HCT116 (cell line): ENCODE measurements at regions not wholly inside any gene's neighbourhood (a gene's known extent, or its start where the extent isn't known, plus 50 kb on each side); places are given as distances from the start of the nearest gene placed in this dataset.

Experiments used
- ATAC-seq: fragments of 200-7000 bp; cut with Tn5 transposase; 2 replicates; pipeline ENCODE4 v1.9.1; 2020; ENCODE audit warnings: mild to moderate bottlenecking, moderate library complexity
- BruUV-seq: library from RNA; stranded (reverse); fragments of 400-500 nt; replicated peaks from 2 replicates; lab custom pipeline; 2021; lab: Mats Ljungman, UMichigan
- CTCF ChIA-PET: fragments of 300-600 bp; sonication (Branson Sonifier 250); formaldehyde crosslinking; loops from one replicate; lab custom pipeline; 2021; ENCODE audit warnings: antibody characterized with exemption; lab: Charles Lee
- POLR2A ChIA-PET: fragments of 300-600, 350-600 bp; sonication (Branson Sonifier 250); formaldehyde crosslinking; loops from one replicate; lab custom pipeline; 2021; ENCODE audit warnings: antibody characterized with exemption; lab: Charles Lee
- RAD21 ChIA-PET, 2 experiments: fragments of 300-600 bp; sonication (Branson Sonifier 250); formaldehyde crosslinking; loops; one replicate each; lab custom pipeline; 2023; ENCODE audit warnings: low total read pairs in 2 of 2; ENCODE audit not compliant: uncharacterized antibody in 2 of 2, unreplicated experiment in 2 of 2, low non-redundant PET in 1 of 2; lab: Charles Lee
- DNase-seq: peaks from one replicate; pipeline ENCODE4 v3.0.0-alpha.2; 2010; ENCODE audit warnings: low read depth, low spot score
- H2AFZ ChIP-seq: fragments of 200-600 bp; shearing (Covaris generic), sonication (generic); 2 replicates; pipeline ENCODE4 v1.6.1; 2017; ENCODE audit warnings: low read depth, mixed run types, mixed read lengths, antibody characterized with exemption, low read length; ENCODE audit not compliant: poor library complexity, severe bottlenecking
- H3K27ac ChIP-seq: 2 replicates; pipeline ENCODE4 v1.5.1; 2012; ENCODE audit warnings: low read depth, low read length
- H3K27me3 ChIP-seq: fragments of 200-600 bp; sonication (generic); 2 replicates; pipeline ENCODE4 v1.6.1; 2016; ENCODE audit warnings: mixed run types, low read length, mixed read lengths; ENCODE audit not compliant: insufficient read depth
- H3K36me3 ChIP-seq, 2 experiments: fragments of 200-500 bp in 1 of 2; fragments of 200-600 bp in 1 of 2; sonication (Bioruptor generic) in 1 of 2; sonication (generic) in 1 of 2; 2 replicates each; pipeline versions ENCODE4 v1.5.1 to v1.6.1; 2014 to 2016; ENCODE audit warnings: low read length in 2 of 2, inconsistent platforms in 1 of 2, mixed read lengths in 1 of 2, mixed run types in 1 of 2; ENCODE audit not compliant: insufficient read depth in 2 of 2, control insufficient read depth in 1 of 2
- H3K4me1 ChIP-seq, 2 experiments: fragments of 200-600 bp in 1 of 2; sonication (generic) in 1 of 2; 2 replicates each; pipeline versions ENCODE4 v1.5.1 to v1.6.1; 2012 to 2017; ENCODE audit warnings: low read length in 2 of 2, inconsistent platforms in 1 of 2, mild to moderate bottlenecking in 1 of 2, mixed read lengths in 1 of 2, mixed run types in 1 of 2, moderate library complexity in 1 of 2; ENCODE audit not compliant: insufficient read depth in 2 of 2, control insufficient read depth in 1 of 2
- H3K4me2 ChIP-seq: fragments of 200-600 bp; sonication (generic); 2 replicates; pipeline ENCODE4 v1.6.1; 2017; ENCODE audit warnings: mixed run types, low read length, mixed read lengths
- H3K4me3 ChIP-seq, 2 experiments: fragments of 200-600 bp in 1 of 2; sonication (generic) in 1 of 2; replicated peaks in 1 of 2; 2 replicates each; pipeline ENCODE4 v1.5.1; 2011 to 2016; ENCODE audit warnings: low read length in 2 of 2, control low read depth in 1 of 2, low read depth in 1 of 2, mild to moderate bottlenecking in 1 of 2, mixed read lengths in 1 of 2, mixed run types in 1 of 2
- H3K79me2 ChIP-seq: fragments of 200-600 bp; sonication (generic); 2 replicates; pipeline ENCODE4 v1.6.1; 2017; ENCODE audit warnings: mild to moderate bottlenecking, mixed run types, low read length, moderate library complexity, mixed read lengths; ENCODE audit not compliant: insufficient read depth
- H3K9ac ChIP-seq: fragments of 200-600 bp; sonication (generic); 2 replicates; pipeline ENCODE4 v1.6.1; 2016; ENCODE audit warnings: low read length, mixed read lengths
- H3K9me2 ChIP-seq: fragments of 200-600 bp; sonication (generic), shearing (Covaris generic); 2 replicates; pipeline ENCODE4 v1.6.1; 2017; ENCODE audit warnings: mixed run types, mild to moderate bottlenecking, moderate library complexity; ENCODE audit not compliant: insufficient read depth
- H3K9me3 ChIP-seq, 2 experiments: fragments of 200-500 bp in 1 of 2; fragments of 200-600 bp in 1 of 2; sonication (Bioruptor generic) in 1 of 2; sonication (generic) in 1 of 2; 2 replicates each; pipeline ENCODE4 v1.6.1; 2014 to 2017; ENCODE audit warnings: low read length in 2 of 2, mixed read lengths in 2 of 2, inconsistent platforms in 1 of 2, low read depth in 1 of 2, mild to moderate bottlenecking in 1 of 2, mixed run types in 1 of 2, moderate library complexity in 1 of 2; ENCODE audit not compliant: control insufficient read depth in 1 of 2, insufficient read depth in 1 of 2
- H4K20me1 ChIP-seq: fragments of 200-600 bp; sonication (generic), shearing (Covaris generic); 2 replicates; pipeline ENCODE4 v1.6.1; 2017; ENCODE audit warnings: mixed run types, mild to moderate bottlenecking, moderate library complexity; ENCODE audit not compliant: insufficient read depth
- CTCF ChIP-seq, 3 experiments: fragments of 200-600 bp in 1 of 3; sonication (generic) in 1 of 3; IDR thresholded peaks in 2 of 3; conservative IDR thresholded peaks in 1 of 3; 2 replicates each; pipeline ENCODE4 v1.5.1; 2012 to 2017; ENCODE audit warnings: low read depth in 2 of 3, low read length in 2 of 3, antibody characterized with exemption in 1 of 3, borderline replicate concordance in 1 of 3, control low read depth in 1 of 3, mild to moderate bottlenecking in 1 of 3, mixed read lengths in 1 of 3, mixed run types in 1 of 3, moderate library complexity in 1 of 3; ENCODE audit not compliant: insufficient read depth in 1 of 3
- EZH2 ChIP-seq: fragments of 200-600 bp; sonication (generic); IDR thresholded peaks from 2 replicates; pipeline ENCODE4 v1.6.1; 2017; ENCODE audit warnings: antibody characterized with exemption, mixed run types
- RAD21 ChIP-seq: IDR thresholded peaks from 2 replicates; pipeline ENCODE4 v1.6.1; 2012; ENCODE audit warnings: low read depth, mild to moderate bottlenecking
- SIN3A ChIP-seq: IDR thresholded peaks from 2 replicates; pipeline ENCODE4 v1.6.1; 2012; ENCODE audit warnings: low read depth
- YY1 ChIP-seq: IDR thresholded peaks from 2 replicates; pipeline ENCODE4 v1.6.1; 2011; ENCODE audit warnings: low read length, low read depth, moderate library complexity, mild to moderate bottlenecking; ENCODE audit not compliant: insufficient replicate concordance; ENCODE audit errors: extremely low read depth
- ZBTB33 ChIP-seq: IDR thresholded peaks from 2 replicates; pipeline ENCODE4 v1.6.1; 2011; ENCODE audit warnings: mild to moderate bottlenecking, low read length, moderate library complexity; ENCODE audit not compliant: insufficient replicate concordance; ENCODE audit errors: extremely low read depth
- intact Hi-C: fragments of 100-400 bp; cut with micrococcal nuclease; formaldehyde crosslinking; loops from 2 replicates; pipeline ENCODE4 v1.10.0; 2022
- TF ChIP-seq, protein P1 (sequence below): IDR thresholded peaks from 2 replicates; pipeline ENCODE4 v1.6.1; 2012

GRCh38 chr9:88680041-88680440 is 145.1 kb downstream of the NXNL2 start (continued):
- no peak for TF ChIP-seq CTCF (IDR thresholded peaks at IDR 0.05 in 2 of 3, conservative IDR thresholded peaks at IDR 0.05 in 1 of 3; ENCODE audit: borderline replicate concordance in 1 of 3, insufficient read depth in 1 of 3, low read depth in 2 of 3, low read length in 2 of 3)

DNA sequence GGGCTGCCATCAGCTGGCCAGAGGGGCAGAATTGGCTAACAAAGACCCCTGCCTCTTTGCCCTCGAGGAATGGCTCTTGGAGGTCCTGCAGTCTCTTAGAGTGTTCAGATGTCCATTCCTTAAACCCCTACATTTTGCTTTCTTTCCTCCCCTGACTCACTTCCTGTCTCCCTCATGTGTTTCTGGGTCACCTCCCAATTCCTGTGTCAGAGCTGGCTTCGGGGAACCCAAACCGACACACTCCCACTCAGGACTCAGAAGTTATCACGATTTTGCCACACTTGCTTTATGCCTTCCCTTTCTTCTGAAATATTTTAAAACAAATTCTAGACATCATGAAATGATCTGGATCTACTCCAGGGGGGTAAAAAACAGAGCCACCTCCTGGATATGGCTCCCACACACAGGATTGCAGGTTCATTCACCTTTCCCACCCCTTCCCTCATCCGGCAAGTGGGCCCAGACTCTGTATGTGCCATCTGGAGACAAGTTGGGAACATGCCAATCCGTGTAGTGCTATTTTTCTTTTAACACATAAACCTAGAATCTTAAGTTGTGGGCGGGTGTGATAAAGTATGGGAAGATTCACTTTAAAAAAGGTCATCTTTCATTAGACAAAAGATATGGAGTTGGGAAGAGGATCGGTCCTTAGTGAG is 145.7 kb downstream of the NXNL2 start:
- Histone ChIP-seq H2AFZ (no peak overlapping the region), H3K4me2 (no peak overlapping the region), H3K9ac (no peak overlapping the region), H3K27me3 (no peaks in the 10 kb centered on the region), H3K9me3 (no peaks in the 10 kb centered on the region), H3K27ac (no peak overlapping the region), H4K20me1 (no peaks in the 10 kb centered on the region), H3K4me3 (no peak overlapping the region), H3K9me2 (no peaks in the 10 kb centered on the region), H3K4me1 (no peaks in the 10 kb centered on the region), H3K79me2 (no peaks in the 10 kb centered on the region), H3K36me3 (no peaks in the 10 kb centered on the region)
- intact Hi-C loops = no loop called here
- DNase-seq (no peak), ATAC-seq (no peak)
- no TSS peak for BruUV-seq
- TF ChIP-seq CTCF (IDR thresholded peaks at IDR 0.05 in 2 of 3, conservative IDR thresholded peaks at IDR 0.05 in 1 of 3; ENCODE audit: borderline replicate concordance in 1 of 3, insufficient read depth in 1 of 3, low read depth in 2 of 3, low read length in 2 of 3) (no peak), SIN3A (no peak), EZH2 (no peak), RAD21 (no peak), YY1 (no peak), ZBTB33 (no peak)
- TF ChIP-seq, protein P1, sequence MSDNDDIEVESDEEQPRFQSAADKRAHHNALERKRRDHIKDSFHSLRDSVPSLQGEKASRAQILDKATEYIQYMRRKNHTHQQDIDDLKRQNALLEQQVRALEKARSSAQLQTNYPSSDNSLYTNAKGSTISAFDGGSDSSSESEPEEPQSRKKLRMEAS = no peak
- ChIA-PET RAD21 (no interaction called here), POLR2A (no interaction called here), CTCF (no interaction called here)
